HuH-7 (cell line): ENCODE measurements at regions not wholly inside any gene's neighbourhood (a gene's known extent, or its start where the extent isn't known, plus 50 kb on each side); places are given as distances from the start of the nearest gene placed in this dataset.

Experiments used
- DNase-seq: peaks from one replicate; pipeline ENCODE4 v3.0.0; 2011; ENCODE audit warnings: low spot score

GRCh38 chr2:191611614-191612013 lies 66.3 kb upstream of the NABP1 start:
- DNase-seq = no peak

- DNase-seq = no peak
These were observed 65.4 kb upstream of the NABP1 start for GRCh38 chr2:191612496-191612895.

GRCh38 chr2:191614759-191615158 lies 63.2 kb upstream of the NABP1 start:
- no peak for DNase-seq

- DNase-seq = no peak
These were observed 62.3 kb upstream of the NABP1 start for GRCh38 chr2:191615596-191615995.

GRCh38 chr2:191617575-191617974 lies 60.4 kb upstream of the NABP1 start:
- no peak for DNase-seq

GRCh38 chr2:191618046-191618780 lies 59.7 kb upstream of the NABP1 start:
- DNase-seq = no peak

- DNase-seq = no peak
These were observed 59.1 kb upstream of the NABP1 start for GRCh38 chr2:191618786-191619185.

- DNase-seq = no peak
These were observed 57.8 kb upstream of the NABP1 start for GRCh38 chr2:191620144-191620543.

- no peak for DNase-seq
These were observed 55.3 kb upstream of the NABP1 start for GRCh38 chr2:191622374-191623320.

- no peak for DNase-seq
These were observed 52.9 kb upstream of the NABP1 start for GRCh38 chr2:191625016-191625415.

- no peak for DNase-seq
These were observed 52.5 kb upstream of the NABP1 start for GRCh38 chr2:191625446-191625845.

GRCh38 chr2:191626497-191627151 lies 51.3 kb upstream of the NABP1 start:
- no peak for DNase-seq

- no peak for DNase-seq
These were observed 50.4 kb upstream of the NABP1 start for GRCh38 chr2:191627518-191627917.
